Omental fat pad (tissue), 3 donors: ENCODE measurements at regions not wholly inside any gene's neighbourhood (a gene's known extent, or its start where the extent isn't known, plus 50 kb on each side); places are given as distances from the start of the nearest gene placed in this dataset.

ENCODE experiments used
- ATAC-seq: fragments of 150-250 bp; one replicate; pipeline ENCODE4 v1.9.1; 2016; ENCODE audit warnings: mild to moderate bottlenecking, moderate library complexity; ENCODE audit not compliant: low FRiP score
- DNase-seq: peaks from one replicate; pipeline ENCODE4 v3.0.0-alpha.2; 2019; ENCODE audit warnings: low spot score
- CTCF ChIP-seq, 3 donors: fragments of 450-650 bp; IDR thresholded peaks; one replicate each; pipeline ENCODE4 v1.5.1; 2016 to 2017; ENCODE audit warnings: antibody characterized with exemption in 3 of 3, mild to moderate bottlenecking in 3 of 3, moderate library complexity in 2 of 3

DNA sequence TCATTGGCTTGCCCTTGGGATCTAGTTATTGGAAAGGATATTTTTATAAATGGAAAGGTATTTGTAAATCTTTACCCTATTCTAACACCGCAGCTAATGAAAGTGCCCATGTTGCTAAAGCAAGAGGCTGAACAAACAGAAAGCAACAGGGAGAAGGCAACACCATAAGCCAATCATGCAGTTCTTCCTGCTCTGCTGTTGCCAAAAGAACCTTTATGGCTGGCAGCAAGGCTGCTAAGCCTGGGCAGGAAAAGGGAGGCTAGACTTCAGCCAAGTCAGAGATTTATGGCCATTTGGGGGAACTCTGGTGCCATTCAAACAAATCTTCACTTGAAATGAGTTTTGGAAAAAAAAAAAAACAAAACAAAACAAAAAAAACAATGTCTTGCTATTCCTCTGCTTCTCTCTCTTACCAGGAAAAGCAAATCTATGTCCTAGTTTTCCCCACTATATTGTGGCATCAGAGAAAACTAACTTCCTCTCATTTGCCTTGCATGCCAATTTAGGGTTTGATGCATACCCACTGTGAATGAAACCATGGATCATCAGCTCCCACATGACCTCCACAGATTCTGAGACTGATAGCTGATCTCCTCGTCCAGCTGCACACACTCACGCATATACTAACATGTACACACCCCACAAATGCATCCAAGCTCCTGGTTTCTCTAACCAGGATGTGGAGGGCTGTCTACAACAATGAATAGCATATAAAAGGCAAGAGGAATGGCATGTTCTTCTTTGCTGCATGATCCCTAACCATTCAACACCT is 179.3 kb downstream of the C1D start:
- no peak for TF ChIP-seq CTCF (IDR thresholded peaks at IDR 0.05)
- DNase-seq (no peak), ATAC-seq (no peak)

- no peak for TF ChIP-seq CTCF (IDR thresholded peaks at IDR 0.05)
- DNase-seq, result no peak
- ATAC-seq, result no peak
Measured at GRCh38 chr2:67888351-67889005, 174.3 kb downstream of the C1D start.

GRCh38 chr2:67889056-67889455 is 173.7 kb downstream of the C1D start:
- no peak for DNase-seq
- TF ChIP-seq CTCF (IDR thresholded peaks at IDR 0.05), result no peak
- no peak for ATAC-seq

GRCh38 chr2:67891642-67892041 is 171.2 kb downstream of the C1D start:
- no peak for TF ChIP-seq CTCF (IDR thresholded peaks at IDR 0.05)
- no peak for DNase-seq
- ATAC-seq, result no peak

DNA sequence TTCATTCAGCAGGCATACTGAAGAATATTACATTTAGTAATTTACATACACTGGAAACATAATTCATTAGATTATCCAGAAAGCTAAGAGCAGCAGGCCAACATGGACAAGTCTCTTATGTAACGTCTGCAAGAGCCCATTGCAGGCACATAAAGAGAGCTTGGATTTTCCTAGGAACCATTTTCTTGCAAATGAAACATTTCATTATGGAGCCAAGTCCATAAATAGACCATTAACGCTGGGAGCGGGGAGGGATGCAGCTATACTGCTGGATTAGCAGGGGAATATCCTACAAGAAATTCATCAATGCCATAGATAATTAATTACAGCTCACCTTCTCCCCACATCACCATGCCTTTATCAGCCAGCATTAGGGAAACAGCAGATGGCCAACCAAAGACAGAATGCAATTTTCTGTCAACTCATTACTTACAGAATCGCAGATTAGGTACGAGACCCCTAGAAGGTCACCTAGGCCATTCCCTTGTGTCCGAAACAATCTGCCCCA is 170.4 kb downstream of the C1D start:
- no peak for ATAC-seq
- TF ChIP-seq CTCF (IDR thresholded peaks at IDR 0.05), result no peak
- DNase-seq, result no peak

- no peak for DNase-seq
- ATAC-seq, result no peak
- no peak for TF ChIP-seq CTCF (IDR thresholded peaks at IDR 0.05)
Measured at GRCh38 chr2:67895227-67895941, 167.4 kb downstream of the C1D start.
